ENCODE measurements at regions not wholly inside any gene's neighbourhood (a gene's known extent, or its start where the extent isn't known, plus 50 kb on each side); places are given as distances from the start of the nearest gene placed in this dataset.
"Not testable (repeated sequence)": the region's sequence is repeated elsewhere in the genome, so short reads cannot be mapped to it uniquely, and the experiment has no call there.

DNA sequence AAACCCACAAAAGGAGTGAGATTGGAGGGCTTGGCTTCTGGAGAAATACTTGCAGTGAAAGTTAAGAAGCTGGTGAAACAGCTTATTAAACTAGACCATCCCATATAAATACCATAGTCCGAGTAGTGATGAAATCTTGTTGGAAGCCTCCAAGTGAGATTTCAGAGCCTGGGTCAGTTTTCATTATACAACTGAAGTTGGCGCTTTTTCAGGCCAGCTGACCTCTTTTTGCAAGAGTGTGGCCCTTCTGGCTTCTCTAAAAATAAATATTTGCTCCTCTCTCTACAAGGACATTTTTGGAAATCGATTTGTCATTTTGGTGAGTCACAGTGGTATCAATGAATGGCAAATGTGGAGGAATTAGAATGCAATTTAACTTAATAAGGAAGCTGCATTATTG lies 51.2 kb upstream of the THRB start:
- DNase-seq = peak in 1 of 3 donors; percentile 13

- peak; percentile 10 to 39 (median 16) for DNase-seq
Observed at GRCh38 chr3:24548278-24548677, 53.6 kb upstream of the THRB start.

DNA sequence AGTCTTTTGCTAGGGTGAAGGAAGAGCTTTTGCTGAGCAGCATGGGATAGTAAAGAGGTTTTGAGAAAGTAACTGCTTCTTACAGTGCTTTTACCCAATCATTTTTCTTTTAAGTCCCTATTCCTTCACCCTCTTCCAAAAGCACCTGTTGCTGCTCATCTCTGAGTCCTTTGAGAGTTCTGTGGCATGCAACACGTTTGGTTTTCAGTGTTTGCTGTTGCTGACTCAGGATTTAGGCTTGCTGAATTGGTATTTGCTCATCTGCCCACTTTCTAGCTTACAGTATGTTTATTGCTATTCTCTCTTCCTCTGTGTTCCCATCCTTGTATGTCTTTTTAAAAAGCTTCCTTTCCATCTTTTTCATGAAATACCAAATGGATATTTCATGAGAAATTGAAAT lies 55.9 kb upstream of the THRB start:
- peak in 2 of 3 donors; percentile 13 to 16 for DNase-seq

GRCh38 chr3:24551626-24552025 lies 57.0 kb upstream of the THRB start:
- no peak for DNase-seq

- no peak for DNase-seq
Observed at GRCh38 chr3:24562895-24563294, 68.2 kb upstream of the THRB start.

DNA sequence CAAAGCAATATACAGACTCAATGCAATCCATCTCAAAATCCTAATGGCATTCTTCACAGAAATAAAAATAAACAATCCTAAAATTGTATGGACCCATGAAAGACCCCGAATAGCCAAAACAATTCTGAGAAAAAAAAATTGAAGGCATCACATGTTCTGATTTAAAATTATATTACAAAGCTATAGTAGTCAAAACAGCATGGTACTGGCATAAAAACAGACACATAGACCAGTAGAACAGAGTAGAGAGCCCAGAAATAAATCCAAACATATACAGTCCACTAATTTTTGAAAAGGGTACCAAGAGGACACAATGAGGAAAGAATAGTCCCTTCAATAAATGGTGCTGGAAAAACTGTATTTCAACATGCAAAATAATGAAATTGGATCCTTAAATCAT lies 70.4 kb upstream of the THRB start:
- no peak for DNase-seq

DNA sequence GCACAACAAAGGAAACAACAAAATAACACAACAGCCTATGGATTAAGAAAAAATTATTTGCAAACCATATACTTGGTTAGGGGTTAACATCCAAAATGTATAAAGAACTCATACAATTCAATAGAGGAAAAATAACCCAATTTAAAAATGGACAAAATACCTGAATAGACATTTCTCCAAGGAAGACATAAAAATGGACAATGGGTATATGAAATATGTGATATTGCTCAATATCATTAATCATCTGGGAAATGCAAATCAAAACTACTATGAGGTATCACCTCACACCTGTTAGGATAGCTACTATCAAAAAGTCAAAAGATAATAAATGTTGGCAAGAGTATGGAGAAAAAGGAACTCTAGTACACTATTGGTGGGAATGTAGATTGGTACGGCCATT lies 71.0 kb upstream of the THRB start:
- DNase-seq = no peak

GRCh38 chr3:24566927-24567326 lies 72.3 kb upstream of the THRB start:
- no peak for DNase-seq

DNA sequence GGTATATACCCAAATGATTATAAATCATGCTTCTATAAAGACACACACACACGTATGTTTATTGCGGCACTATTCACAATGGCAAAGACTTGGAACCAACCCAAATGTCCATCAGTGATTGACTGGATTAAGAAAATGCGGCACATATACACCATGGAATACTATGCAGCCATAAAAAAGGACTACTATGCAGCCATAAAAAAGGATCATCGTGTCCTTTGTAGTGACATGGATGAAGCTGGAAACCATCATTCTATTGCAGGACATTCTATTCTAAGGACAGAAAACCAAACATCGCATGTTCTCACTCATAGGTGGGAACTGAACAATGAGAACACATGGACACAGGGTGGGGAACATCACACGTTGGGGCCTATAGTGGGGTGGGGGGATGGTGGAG lies 77.8 kb upstream of the THRB start:
- not testable (repeated sequence) for DNase-seq

- no peak for DNase-seq
Observed at GRCh38 chr3:24573576-24573975, 78.9 kb upstream of the THRB start.

DNA sequence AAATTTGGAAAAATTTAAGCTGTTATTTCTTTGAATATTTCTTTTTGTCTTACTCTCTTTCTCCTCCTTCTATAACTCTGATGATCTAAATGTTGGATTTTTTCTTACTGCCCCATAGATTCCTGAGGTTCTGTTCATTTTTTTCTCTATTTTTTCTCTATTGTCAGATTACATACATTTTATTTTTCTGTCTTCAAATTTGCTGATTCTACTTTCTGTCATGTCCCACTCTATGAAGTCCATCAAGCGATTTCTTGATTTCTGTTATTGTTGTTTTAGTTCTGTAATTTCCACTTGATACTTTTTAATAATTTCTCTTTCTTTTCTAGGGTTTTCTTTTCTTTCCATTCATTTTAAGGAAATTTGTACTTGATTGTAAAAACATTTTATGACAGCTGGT lies 83.7 kb upstream of the THRB start:
- DNase-seq = no peak

GRCh38 chr3:24578951-24579421 lies 84.3 kb upstream of the THRB start:
- no peak for DNase-seq

GRCh38 chr3:24582431-24583403 lies 88.1 kb upstream of the THRB start:
- no peak for DNase-seq

- DNase-seq = no peak
Observed at GRCh38 chr3:24586920-24587319, 92.3 kb upstream of the THRB start.

GRCh38 chr3:24588629-24589512 lies 94.2 kb upstream of the THRB start:
- peak in 2 of 3 donors; percentile 26 to 62 for DNase-seq

DNA sequence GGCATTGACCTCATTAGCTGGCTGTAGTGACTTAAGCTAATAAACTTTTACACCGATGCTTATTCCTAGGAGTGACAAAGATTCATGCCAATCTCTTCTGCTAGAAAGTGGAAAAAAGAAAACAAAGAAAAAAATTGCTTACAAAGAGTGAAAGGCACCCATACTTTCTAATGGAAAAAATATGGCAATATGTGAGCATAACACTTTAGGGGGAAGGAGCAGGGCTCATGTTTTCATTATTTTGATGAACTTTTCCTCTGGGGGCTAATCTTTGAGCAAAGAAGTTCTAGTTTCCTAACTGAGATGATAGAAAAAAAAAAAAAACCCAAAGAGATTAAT lies 94.8 kb upstream of the THRB start:
- peak in 1 of 3 donors; percentile 16 for DNase-seq

DNA sequence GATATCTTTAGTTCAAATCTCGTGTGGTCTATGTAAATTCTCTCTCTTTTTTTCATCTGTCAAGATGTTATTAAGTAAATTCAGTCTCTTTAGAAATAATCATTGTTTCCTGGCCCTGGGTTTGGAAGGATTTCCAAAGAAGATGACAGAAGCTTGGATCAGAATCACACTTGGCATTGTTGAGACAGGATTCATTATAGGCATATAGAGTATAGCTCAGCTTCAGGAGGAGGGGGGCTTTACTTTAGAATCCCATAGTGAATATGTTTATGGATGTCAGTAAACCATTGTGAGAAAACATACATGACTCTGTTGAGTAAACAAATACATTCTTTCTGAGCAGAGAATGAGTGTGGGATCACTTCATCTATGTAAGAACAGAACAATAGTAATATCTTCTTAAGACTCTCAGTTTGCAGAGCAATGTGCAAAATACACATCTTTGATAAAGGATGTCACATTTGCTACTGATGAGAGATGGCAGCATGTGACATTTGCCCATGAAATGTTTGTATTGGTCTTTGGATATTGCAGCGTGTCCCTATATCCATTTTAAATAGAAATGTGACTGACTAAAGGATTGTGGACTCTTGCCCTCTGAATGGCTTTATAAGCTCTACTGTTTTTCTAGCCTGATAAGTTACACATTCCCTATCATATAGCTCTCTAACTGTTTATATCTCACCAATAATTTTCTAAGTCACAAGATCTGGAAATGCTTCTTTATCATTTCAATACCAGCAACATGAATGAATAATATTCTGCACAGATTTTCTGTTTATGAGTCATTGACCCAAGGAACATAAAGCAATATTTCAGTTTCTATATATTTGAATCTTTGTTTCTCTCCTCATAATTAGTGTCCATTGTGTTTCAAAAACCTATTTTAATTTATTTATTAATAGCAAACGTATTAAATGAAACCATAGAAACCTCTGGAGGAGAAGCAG lies 95.6 kb upstream of the THRB start:
- DNase-seq = peak in 2 of 3 donors; percentile 68 to 88

- no peak for DNase-seq
Observed at GRCh38 chr3:24591191-24591590, 96.5 kb upstream of the THRB start.

DNA sequence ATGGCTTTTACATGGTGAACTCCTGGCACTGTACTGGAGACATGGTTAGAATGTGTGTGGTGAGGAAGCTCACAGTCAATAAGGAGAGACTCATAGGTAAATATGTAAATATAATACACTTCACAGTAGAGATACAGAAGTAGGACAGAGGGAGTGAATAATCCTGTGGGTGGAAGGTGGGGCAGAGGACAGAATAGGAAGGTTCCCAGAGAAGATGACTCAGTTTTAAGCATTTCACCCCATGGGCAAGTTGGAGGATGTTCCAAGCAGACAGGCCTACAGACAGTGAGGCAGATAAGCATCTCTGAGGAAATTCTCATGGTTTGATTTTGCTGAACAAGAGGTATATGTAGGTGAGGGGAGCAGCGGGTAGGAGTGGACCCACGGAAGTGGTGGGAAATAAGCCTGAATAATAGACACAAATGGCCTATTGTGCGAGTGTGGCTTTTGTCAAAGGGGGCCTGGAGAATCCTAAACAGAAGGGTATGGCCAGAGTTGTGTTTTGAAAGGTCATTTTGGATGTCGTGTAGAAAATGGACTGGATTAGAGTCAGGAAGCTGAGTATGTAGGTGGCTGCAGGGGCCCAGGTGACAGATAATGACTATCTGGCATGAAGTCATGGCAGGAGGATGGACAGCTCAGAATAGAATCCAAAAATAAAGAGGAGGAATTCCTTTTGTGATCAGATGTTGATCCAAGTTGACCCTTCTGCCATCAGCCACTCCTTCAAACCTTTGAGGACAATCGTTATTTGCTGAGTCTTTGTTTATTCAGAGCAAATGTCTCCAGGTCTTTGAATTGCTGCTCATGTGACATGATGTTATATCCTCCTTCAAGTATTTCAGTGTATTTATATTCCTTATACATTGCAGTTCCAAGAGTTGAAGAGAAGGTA lies 97.3 kb upstream of the THRB start:
- no peak for DNase-seq

DNA sequence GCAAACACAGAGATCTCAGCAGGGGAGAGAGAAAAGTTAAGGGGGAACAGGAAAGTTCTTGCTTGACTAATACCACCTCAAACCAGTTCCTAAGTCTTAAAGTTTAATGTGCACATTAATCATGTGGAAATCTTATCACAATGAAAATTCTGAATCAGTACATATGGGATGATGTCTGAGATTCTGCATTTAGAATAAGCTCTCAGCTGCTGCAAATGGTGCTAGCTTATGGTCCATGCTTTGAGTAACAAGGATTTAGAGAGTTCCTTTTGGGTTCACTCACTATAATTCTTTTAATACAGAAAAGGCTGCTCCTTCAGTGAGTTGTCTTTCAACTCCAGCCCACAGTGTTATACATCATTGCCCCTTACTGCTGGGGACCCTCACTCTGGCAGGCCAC lies 99.5 kb upstream of the THRB start:
- DNase-seq = no peak

Measured in muscle of back (tissue), 3 donors.